Upper lobe of right lung (tissue), 1 donor: ENCODE measurements at regions not wholly inside any gene's neighbourhood (a gene's known extent, or its start where the extent isn't known, plus 50 kb on each side); places are given as distances from the start of the nearest gene placed in this dataset.
A peak's percentile ranks its signal among the peaks of the same experiment; 100 is the strongest.

Experiments
- ATAC-seq: fragments of 200-7000 bp; cut with Tn5 transposase; one replicate; pipeline ENCODE4 v1.9.1; 2020; ENCODE audit warnings: mild to moderate bottlenecking, moderate library complexity
- DNase-seq: peaks from one replicate; pipeline ENCODE4 v3.0.0-alpha.2; 2020
- H3K27ac ChIP-seq: fragments of 200-600 bp; one replicate; pipeline ENCODE4 v1.8.0; 2022
- H3K27me3 ChIP-seq: fragments of 200-600 bp; one replicate; pipeline ENCODE4 v1.8.0; 2022; ENCODE audit warnings: mild to moderate bottlenecking
- H3K36me3 ChIP-seq: fragments of 200-600 bp; one replicate; pipeline ENCODE4 v1.8.0; 2022
- H3K4me1 ChIP-seq: fragments of 200-600 bp; one replicate; pipeline ENCODE4 v1.8.0; 2022
- H3K4me3 ChIP-seq: fragments of 200-600 bp; one replicate; pipeline ENCODE4 v1.8.0; 2022; ENCODE audit warnings: mild to moderate bottlenecking
- H3K9me3 ChIP-seq: fragments of 200-600 bp; one replicate; pipeline ENCODE4 v1.8.0; 2022
- CTCF ChIP-seq: fragments of 200-600 bp; IDR thresholded peaks from one replicate; pipeline ENCODE4 v1.8.0; 2022; ENCODE audit warnings: antibody characterized with exemption
- intact Hi-C: fragments of 100-400 bp; cut with DNase I; formaldehyde crosslinking; loops from one replicate; pipeline ENCODE4 v1.11.0; 2022
- donor health status: DM: no; HTN: yes; CAD: no; lungs with severe emphysema.

GRCh38 chr2:42867093-42868065 is 75.0 kb upstream of the HAAO start:
- peaks cover 15% of the 10 kb centered on the region for H3K4me1 ChIP-seq
- H3K27me3 ChIP-seq: no peaks in the 10 kb centered on the region
- DNase-seq (no peak), ATAC-seq (no peak)
- TF ChIP-seq CTCF: no peak
- H3K4me3 ChIP-seq: no peak overlapping the region
- peak overlapping the region; percentile 80 for H3K27ac ChIP-seq
- H3K36me3 ChIP-seq: no peaks in the 10 kb centered on the region
- H3K9me3 ChIP-seq: no peaks in the 10 kb centered on the region
- intact Hi-C loops: no loop called here

- ATAC-seq (peak; percentile 61), DNase-seq (no peak)
- TF ChIP-seq CTCF: no peak
Observed at GRCh38 chr2:42865884-42866881, 73.8 kb upstream of the HAAO start.

GRCh38 chr2:42864641-42865280 is 72.4 kb upstream of the HAAO start:
- intact Hi-C loops: no loop called here
- H3K27me3 ChIP-seq: no peaks in the 10 kb centered on the region
- H3K36me3 ChIP-seq: no peaks in the 10 kb centered on the region
- H3K27ac ChIP-seq: no peak overlapping the region
- ATAC-seq: no peak
- H3K4me1 ChIP-seq: peaks cover 15% of the 10 kb centered on the region
- H3K9me3 ChIP-seq: no peaks in the 10 kb centered on the region
- no peak for TF ChIP-seq CTCF
- H3K4me3 ChIP-seq: no peak overlapping the region
- DNase-seq: no peak

More at GRCh38 chr2:42865884-42866881, 73.8 kb upstream of the HAAO start:
- no peaks in the 10 kb centered on the region for H3K36me3 ChIP-seq
- H3K27ac ChIP-seq: peak overlapping the region; percentile 80
- no peaks in the 10 kb centered on the region for H3K27me3 ChIP-seq
- no peak overlapping the region for H3K4me3 ChIP-seq
- peaks cover 15% of the 10 kb centered on the region for H3K4me1 ChIP-seq
- H3K9me3 ChIP-seq: no peaks in the 10 kb centered on the region
- intact Hi-C loops: no loop called here

GRCh38 chr2:42864222-42864621 is 71.8 kb upstream of the HAAO start:
- intact Hi-C loops: no loop called here
- no peaks in the 10 kb centered on the region for H3K9me3 ChIP-seq
- H3K36me3 ChIP-seq: no peaks in the 10 kb centered on the region
- no peak for TF ChIP-seq CTCF
- no peak overlapping the region for H3K27ac ChIP-seq
- H3K4me3 ChIP-seq: no peak overlapping the region
- ATAC-seq (no peak), DNase-seq (no peak)
- H3K4me1 ChIP-seq: peaks cover 15% of the 10 kb centered on the region
- no peaks in the 10 kb centered on the region for H3K27me3 ChIP-seq

- H3K27me3 ChIP-seq: no peaks in the 10 kb centered on the region
- intact Hi-C loops: no loop called here
- peaks cover 15% of the 10 kb centered on the region for H3K4me1 ChIP-seq
- ATAC-seq (no peak), DNase-seq (no peak)
- no peak for TF ChIP-seq CTCF
- no peaks in the 10 kb centered on the region for H3K36me3 ChIP-seq
- H3K4me3 ChIP-seq: no peak overlapping the region
- no peaks in the 10 kb centered on the region for H3K9me3 ChIP-seq
- H3K27ac ChIP-seq: no peak overlapping the region
Observed at GRCh38 chr2:42863751-42864150, 71.4 kb upstream of the HAAO start.
